HAP-1 (cell line): ENCODE measurements at regions not wholly inside any gene's neighbourhood (a gene's known extent, or its start where the extent isn't known, plus 50 kb on each side); places are given as distances from the start of the nearest gene placed in this dataset.
"Not testable (repeated sequence)": the region's sequence is repeated elsewhere in the genome, so short reads cannot be mapped to it uniquely, and the experiment has no call there.

Experiments used
- DNase-seq, 2 experiments: peaks; one replicate each; pipeline ENCODE4 v3.0.0-alpha.2; 2016 to 2020; ENCODE audit warnings: low spot score in 2 of 2
- H3K27me3 ChIP-seq: fragments of 250-450 bp; sonication (Bioruptor Pico); 2 replicates; pipeline ENCODE4 v1.5.1; 2020; ENCODE audit warnings: low read depth, mild to moderate bottlenecking, moderate library complexity
- H3K36me3 ChIP-seq: fragments of 250-450 bp; sonication (Bioruptor Pico); replicated peaks from 2 replicates; pipeline ENCODE4 v1.5.1; 2020; ENCODE audit warnings: mild to moderate bottlenecking
- H3K4me1 ChIP-seq: fragments of 250-450 bp; sonication (Bioruptor Pico); 2 replicates; pipeline ENCODE4 v1.5.1; 2020; ENCODE audit warnings: mild to moderate bottlenecking
- H3K4me3 ChIP-seq: fragments of 250-450 bp; sonication (Bioruptor Pico); 2 replicates; pipeline ENCODE4 v1.5.1; 2020; ENCODE audit warnings: mild to moderate bottlenecking, moderate library complexity
- H3K9me3 ChIP-seq: fragments of 250-450 bp; sonication (Bioruptor Pico); 2 replicates; pipeline ENCODE4 v1.5.1; 2020; ENCODE audit warnings: mild to moderate bottlenecking, moderate library complexity
- in situ Hi-C: fragments of 300-500 bp; cut with MboI; formaldehyde crosslinking; loops from 3 replicates; pipeline ENCODE4 v1.14.3; 2020; ENCODE audit warnings: low sequenced_read_pairs, inconsistent platforms, mixed read lengths

DNA sequence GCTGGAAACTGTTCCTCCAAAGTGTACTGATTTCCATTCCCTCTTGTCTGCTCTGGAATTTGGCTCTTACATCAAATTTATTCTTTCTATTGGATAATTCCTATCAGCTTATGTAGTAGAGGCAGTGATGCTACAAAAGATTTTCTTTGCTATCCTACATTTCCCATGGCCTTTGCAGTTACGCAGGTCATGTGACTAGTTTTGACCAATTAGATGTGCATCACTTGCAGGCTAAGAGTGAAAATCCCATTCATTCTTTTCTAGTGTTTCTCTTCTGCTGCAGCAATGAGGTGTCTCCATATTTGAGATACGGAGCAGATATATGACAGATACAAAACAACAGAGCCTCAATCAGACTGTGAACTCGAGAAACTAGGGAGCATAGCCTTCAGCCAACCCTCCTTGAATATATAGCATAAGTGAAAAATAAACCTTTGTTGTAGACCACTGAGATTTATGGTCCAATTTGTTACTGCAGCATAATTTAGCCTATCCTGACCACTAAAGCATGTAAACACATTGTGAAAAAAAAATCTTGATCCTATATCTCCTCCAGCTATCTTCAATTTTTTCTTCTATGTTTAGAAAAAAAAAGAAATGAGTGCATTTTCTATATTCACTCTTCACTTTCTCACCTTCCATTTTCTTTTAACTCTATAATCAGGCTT is 102.0 kb downstream of the HNMT start:
- in situ Hi-C loops, result no loop called here
- Histone ChIP-seq H3K27me3 (no peaks in the 10 kb centered on the region), H3K9me3 (no peaks in the 10 kb centered on the region), H3K4me3 (no peak overlapping the region), H3K4me1 (peaks cover 8% of the 10 kb centered on the region), H3K36me3 (no peaks in the 10 kb centered on the region)
- no peak for DNase-seq

DNA sequence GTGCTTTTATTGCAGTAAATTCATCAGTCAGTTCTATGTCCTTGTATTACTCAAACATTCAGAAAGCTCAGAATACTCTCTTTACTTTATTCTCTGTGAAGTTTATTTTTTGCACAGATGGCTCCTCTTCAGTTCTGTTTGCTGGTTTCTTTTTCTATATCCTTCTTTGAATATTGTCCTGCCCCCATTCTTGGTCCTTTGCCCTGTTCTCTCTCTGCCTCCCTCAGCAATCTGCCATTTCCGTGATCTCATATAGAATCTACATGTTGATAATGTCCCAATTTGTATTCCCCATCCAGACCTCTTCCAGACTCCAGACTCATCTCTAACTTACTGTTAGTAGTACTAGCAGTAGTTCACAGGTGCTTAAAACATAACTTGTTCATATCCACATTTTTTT is 102.6 kb downstream of the HNMT start:
- H3K4me3 ChIP-seq, result no peak overlapping the region
- H3K36me3 ChIP-seq, result no peaks in the 10 kb centered on the region
- in situ Hi-C loops, result no loop called here
- no peaks in the 10 kb centered on the region for H3K27me3 ChIP-seq
- no peak for DNase-seq
- H3K4me1 ChIP-seq, result peaks cover 12% of the 10 kb centered on the region
- H3K9me3 ChIP-seq, result no peaks in the 10 kb centered on the region

DNA sequence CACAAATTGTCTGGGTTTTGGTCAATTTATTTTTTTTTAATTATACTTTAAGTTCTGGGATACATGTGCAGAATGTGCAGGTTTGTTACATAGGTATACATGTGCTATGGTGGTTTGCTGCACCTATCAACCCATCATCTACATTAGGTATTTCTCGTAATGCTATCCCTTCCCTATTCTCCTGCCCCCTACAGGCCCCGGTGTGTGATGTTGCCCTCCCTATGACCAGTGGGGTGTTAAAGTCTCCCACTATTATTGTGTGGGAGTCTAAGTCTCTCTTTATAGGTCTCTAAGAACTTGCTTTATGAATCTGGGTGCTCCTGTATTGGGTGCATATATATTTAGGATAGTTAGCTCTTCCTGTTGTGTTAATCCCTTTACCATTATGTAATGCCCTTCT is 104.4 kb downstream of the HNMT start:
- H3K36me3 ChIP-seq, H3K27me3 ChIP-seq, DNase-seq, in situ Hi-C loops, H3K4me3 ChIP-seq, H3K9me3 ChIP-seq: not testable (repeated sequence)
- peaks cover 19% of the 10 kb centered on the region for H3K4me1 ChIP-seq

DNA sequence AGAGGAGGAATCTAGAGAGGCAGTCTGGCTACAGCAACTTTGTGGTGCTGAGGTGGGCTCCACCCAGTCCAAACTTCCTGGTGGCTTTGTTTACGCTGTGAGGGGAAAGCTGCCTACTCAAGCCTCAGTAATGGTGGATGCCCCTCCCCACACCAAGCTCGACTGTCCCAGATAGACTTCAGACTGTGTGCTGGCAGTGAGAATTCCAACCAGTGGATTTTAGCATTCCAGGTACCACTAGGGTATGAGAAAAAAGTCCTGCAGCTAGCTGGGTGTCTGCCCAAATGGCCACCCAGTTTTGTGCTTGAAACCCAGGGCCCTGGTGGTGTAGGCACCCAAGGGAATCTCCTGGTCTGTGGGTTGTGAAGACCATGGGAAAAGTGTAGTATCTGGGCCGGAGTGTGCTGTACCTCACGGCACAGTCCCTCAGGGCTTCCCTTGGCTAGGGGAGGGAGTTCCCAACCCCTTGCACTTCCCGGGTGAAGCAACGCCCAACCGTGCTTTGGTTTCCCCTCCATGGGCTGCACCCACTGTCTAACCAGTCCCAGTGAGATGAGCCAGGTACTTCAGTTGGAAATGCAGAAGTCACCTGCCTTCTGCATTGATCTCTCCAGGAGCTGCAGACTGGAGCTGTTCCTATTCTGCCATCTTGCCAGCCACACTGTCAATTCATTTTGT is 106.9 kb downstream of the HNMT start:
- H3K4me1 ChIP-seq, result peaks cover 19% of the 10 kb centered on the region
- H3K36me3 ChIP-seq, H3K27me3 ChIP-seq, H3K9me3 ChIP-seq, in situ Hi-C loops, H3K4me3 ChIP-seq: not testable (repeated sequence)
- DNase-seq, result peak; percentile 32 to 78

DNA sequence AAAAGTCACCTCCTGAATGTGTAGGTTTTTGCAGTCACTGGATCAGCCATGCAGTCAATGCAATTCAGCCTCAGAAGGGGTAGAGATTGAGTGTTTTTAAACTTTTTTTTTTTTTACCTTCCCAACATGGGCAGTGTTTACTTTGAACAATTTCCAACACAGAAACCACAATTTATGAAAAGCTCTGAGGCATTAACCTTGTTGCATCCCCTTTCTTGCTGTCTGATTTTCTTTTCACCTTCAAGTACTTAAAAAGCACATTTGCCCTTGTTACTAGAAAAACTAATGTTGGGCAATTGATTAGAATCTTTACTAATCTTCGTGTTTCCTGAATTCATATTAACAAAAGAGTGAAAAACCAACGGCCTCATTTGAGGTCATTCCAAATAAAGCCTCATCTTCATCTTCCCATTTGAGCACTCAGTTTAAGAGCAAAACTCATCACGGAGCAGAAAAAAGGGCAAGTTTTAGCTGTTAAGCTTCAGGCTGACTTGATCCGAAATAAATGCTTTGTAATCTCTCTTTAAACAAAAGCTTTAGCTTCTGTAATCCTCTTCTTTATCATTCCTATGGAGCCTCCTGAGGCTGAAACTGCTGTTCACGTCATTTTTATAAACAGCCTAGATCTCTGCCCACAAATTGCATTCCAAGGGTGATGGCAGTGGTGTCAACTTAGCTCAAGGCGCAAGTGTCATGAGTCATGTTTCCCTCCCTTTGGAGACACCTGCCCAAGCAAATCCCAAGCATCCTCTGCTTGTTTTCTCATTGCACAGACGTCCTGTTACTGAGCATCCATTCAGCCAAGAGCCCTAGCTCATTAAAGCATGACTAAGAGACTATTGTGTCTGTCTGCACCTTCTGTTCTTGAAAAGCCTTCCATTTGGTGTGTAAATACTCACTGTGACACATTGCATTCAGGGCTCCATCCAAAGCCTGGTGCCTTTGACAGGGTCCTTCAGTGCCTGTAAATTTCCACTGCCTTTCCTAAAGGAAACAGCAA is 107.7 kb downstream of the HNMT start:
- DNase-seq, result peak; percentile 89 to 100
- in situ Hi-C loops, result no loop called here
- no peaks in the 10 kb centered on the region for H3K36me3 ChIP-seq
- peaks cover 21% of the 10 kb centered on the region for H3K4me1 ChIP-seq
- no peaks in the 10 kb centered on the region for H3K9me3 ChIP-seq
- H3K27me3 ChIP-seq, result no peaks in the 10 kb centered on the region
- no peak overlapping the region for H3K4me3 ChIP-seq

DNA sequence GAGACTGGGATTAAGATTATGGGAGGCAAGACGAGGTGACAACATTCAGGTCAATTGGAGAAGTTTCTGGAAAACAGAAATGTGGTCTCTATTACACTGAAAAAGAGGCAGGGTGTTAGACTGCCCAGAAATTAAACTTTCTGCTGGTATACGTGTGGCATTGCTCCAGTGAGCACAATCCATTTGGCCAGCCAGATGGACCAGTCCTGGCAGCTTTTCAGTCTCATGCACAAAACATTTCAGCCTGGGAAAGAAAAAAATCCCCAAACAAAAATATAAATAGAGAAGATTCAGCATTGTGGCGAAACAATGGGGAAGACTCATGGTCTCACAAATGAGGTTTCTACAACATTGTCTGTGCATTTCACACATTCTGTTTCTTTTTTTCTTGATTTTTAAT is 113.9 kb downstream of the HNMT start:
- in situ Hi-C loops, result no loop called here
- Histone ChIP-seq H3K4me3 (no peak overlapping the region), H3K36me3 (no peaks in the 10 kb centered on the region), H3K27me3 (no peaks in the 10 kb centered on the region), H3K9me3 (no peaks in the 10 kb centered on the region), H3K4me1 (peaks cover 9% of the 10 kb centered on the region; the same call in 1 of the 2 replicates)
- no peak for DNase-seq

DNA sequence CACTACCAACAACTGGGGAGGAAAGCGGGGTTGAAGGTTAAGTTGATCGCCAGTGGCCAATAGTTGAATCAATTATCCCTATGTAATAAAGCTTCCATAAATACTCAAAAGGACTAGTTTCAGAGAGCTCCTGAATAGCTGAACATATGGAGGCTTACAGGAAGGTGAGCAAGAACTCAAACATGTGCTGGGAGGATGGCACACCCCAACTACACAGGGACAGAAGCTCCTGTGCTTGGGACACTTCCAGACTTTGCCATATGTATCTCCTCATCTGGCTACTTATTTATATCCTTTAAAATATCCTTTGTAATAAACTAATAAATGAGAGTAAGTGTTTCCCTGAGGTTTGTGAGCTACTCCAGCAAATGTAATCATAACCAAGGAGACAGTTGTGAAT is 115.7 kb downstream of the HNMT start:
- Histone ChIP-seq H3K9me3 (no peaks in the 10 kb centered on the region), H3K4me3 (no peak overlapping the region), H3K27me3 (no peaks in the 10 kb centered on the region), H3K36me3 (no peaks in the 10 kb centered on the region), H3K4me1 (peaks cover 9% of the 10 kb centered on the region)
- in situ Hi-C loops, result no loop called here
- no peak for DNase-seq

DNA sequence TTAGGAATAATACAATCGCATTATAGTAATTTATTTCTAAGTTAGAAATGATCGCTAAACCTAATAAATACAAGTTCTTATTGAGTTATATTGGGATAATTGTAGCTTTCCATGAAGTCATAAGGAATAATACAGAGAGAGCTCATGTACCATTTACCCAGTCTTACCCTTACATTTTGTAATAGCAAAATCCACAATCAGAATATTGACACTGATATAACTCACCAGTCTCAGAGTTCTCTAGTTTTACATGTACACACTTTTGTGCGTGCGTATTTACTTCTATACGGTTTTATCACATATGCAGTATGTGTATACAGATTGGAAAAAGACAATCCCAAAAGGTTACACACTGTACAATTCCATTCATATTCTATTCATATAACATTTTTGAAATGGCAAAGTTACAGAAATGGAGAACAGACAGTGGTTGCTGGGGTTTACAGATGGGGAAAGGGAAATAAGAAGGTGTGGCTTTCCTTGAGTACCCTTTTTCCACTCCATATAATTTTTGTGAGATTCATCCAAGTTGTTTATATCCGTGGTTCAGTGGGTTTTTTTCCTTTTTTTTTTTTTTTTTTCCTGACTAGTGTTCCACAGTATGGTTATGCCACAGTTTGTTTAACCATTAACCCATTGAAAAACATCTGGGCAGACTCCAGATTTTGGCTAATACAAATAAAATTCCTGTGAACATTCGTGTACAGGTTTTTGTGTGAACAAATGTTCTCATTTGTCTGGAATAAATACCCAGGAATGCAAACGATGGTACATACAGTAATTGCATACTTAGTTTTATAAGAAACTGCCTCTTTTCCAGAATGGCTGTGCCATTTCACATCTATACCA is 117.2 kb downstream of the HNMT start:
- DNase-seq, result no peak
- Histone ChIP-seq H3K4me3 (no peak overlapping the region), H3K27me3 (no peaks in the 10 kb centered on the region), H3K4me1 (peaks cover 22% of the 10 kb centered on the region), H3K36me3 (no peaks in the 10 kb centered on the region), H3K9me3 (no peaks in the 10 kb centered on the region)
- in situ Hi-C loops, result no loop called here

DNA sequence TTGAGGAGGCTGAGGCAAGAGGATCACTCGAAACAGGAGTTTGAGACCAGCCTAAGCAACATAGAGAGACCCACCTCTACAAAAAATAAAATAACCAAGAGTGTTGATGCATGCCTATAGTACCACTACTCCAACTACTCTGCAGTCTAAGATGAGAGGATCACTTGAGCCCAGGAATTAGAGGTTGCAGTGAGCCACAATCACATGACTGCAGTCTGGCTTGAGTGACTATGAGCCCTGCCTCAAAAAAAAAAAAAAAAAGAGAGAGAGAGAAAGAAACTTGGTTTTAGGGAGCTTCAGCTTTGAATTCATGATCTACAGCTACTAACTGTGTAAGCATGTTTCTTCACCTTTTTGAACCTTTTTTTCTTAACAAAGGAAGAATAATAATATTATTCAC is 119.9 kb downstream of the HNMT start:
- DNase-seq, result no peak
- Histone ChIP-seq H3K4me3 (no peak overlapping the region), H3K27me3 (no peaks in the 10 kb centered on the region), H3K9me3 (no peaks in the 10 kb centered on the region), H3K36me3 (no peaks in the 10 kb centered on the region), H3K4me1 (peaks cover 21% of the 10 kb centered on the region)
- in situ Hi-C loops, result no loop called here

DNA sequence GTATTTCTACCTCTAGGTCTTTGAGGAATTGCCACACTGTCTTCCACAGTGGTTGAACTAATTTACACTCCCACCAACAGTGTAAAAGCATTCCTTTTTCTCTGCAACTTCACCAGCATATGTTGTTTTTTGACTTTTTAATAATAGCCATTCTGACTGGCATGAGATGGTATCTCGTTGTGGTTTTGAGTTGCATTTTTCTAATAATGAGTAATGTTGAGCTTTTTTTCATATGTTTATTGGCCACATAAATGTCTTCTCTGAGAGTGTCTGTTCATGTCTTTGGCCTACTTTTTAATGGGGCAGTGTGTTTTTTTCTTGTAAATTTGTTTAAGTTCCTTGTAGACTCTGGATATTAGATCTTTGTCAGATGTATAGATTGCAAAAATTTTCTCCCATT is 121.2 kb downstream of the HNMT start:
- H3K27me3 ChIP-seq, in situ Hi-C loops, H3K4me3 ChIP-seq, H3K36me3 ChIP-seq, H3K9me3 ChIP-seq: not testable (repeated sequence)
- H3K4me1 ChIP-seq, result peaks cover 21% of the 10 kb centered on the region
- DNase-seq, result peak in 1 of 2 experiments; percentile 36

DNA sequence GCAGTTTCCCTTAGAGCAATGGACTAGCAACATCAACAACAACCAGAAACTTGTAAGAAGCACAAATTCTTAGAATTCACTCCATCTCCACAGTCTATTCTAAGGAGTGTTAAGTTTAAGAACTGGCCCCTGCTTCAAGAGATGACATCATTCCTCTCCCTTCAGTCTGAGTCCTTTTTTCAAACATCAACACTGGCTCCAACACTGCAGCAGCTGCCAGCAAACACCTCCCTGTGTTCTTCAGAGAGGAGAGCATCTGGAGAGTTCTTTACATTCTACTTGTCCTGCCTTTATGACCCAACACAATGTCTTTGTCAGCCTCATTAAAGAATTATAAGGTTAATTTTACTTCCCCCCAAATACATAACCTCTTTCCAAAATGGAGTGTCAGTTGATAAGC is 122.3 kb downstream of the HNMT start:
- Histone ChIP-seq H3K36me3 (no peaks in the 10 kb centered on the region), H3K9me3 (no peaks in the 10 kb centered on the region), H3K4me1 (peaks cover 21% of the 10 kb centered on the region), H3K4me3 (no peak overlapping the region), H3K27me3 (no peaks in the 10 kb centered on the region)
- in situ Hi-C loops, result no loop called here
- DNase-seq, result no peak

DNA sequence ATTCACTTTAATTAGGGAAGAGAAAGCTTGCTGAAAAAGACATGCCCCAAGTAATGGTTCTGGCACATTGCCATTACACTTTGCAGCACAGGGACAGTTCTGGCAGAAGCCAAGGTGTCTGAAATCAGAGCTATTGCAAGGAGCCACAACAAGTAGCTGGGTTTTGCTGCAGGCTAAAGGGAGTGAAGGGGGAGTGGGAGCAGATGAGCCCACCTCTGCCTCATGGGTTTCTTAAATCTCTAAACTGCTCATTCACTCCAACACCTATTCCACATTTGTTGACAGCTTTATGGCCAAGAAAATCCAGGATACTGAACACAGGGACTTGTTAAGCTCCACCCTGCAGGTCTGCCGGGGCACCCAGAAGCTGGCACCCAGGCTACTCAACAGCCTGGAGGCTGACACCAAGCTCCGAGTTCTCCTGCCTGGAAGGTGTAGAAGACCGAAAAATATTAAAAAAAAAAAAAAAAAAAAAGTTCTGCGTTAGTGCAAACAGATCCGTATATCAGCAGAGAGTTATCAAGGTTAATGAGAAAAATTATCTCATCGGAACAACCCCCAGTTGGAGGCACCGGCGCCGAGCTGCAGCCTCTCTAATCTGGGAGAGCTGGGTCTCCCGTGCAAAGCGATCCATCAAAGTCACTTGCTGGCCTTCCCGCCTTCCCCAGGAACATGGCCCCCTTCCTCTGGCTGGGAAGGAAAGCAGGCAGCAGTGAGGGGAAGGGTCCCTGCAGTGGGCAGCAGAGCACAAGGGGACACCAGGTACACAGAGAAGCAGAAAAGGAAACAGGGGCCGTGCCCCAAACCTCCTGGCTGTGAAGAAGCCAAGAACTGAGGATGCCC is 123.7 kb downstream of the HNMT start:
- Histone ChIP-seq H3K36me3 (no peaks in the 10 kb centered on the region), H3K9me3 (no peaks in the 10 kb centered on the region), H3K4me3 (no peak overlapping the region), H3K4me1 (peaks cover 21% of the 10 kb centered on the region), H3K27me3 (no peaks in the 10 kb centered on the region)
- in situ Hi-C loops, result no loop called here
- DNase-seq, result peak in 1 of 2 experiments; percentile 34
